SIG-M5 (cell line): ENCODE measurements at regions not wholly inside any gene's neighbourhood (a gene's known extent, or its start where the extent isn't known, plus 50 kb on each side); places are given as distances from the start of the nearest gene placed in this dataset.
"Not testable (repeated sequence)": the region's sequence is repeated elsewhere in the genome, so short reads cannot be mapped to it uniquely, and the experiment has no call there.

Experiments
- DNase-seq: peaks from one replicate; lab custom pipeline; 2025; lab: John Stamatoyannopoulos, UW

GRCh38 chr2:35933031-35933430 is 422.5 kb upstream of the CRIM1 start:
- no peak for DNase-seq

GRCh38 chr2:35932276-35932963 is 423.2 kb upstream of the CRIM1 start:
- DNase-seq, result no peak

- DNase-seq, result no peak
Measured at GRCh38 chr2:35931626-35932025, 424.0 kb upstream of the CRIM1 start.

- DNase-seq, result no peak
Measured at GRCh38 chr2:35931115-35931514, 424.5 kb upstream of the CRIM1 start.

- no peak for DNase-seq
Measured at GRCh38 chr2:35929551-35929950, 426.0 kb upstream of the CRIM1 start.

GRCh38 chr2:35920061-35920460 is 435.5 kb upstream of the CRIM1 start:
- no peak for DNase-seq

- no peak for DNase-seq
Measured at GRCh38 chr2:35915261-35915660, 440.3 kb upstream of the CRIM1 start.

GRCh38 chr2:35891936-35892335 is 463.6 kb upstream of the CRIM1 start:
- no peak for DNase-seq

- DNase-seq, result no peak
Measured at GRCh38 chr2:35891528-35891927, 464.1 kb upstream of the CRIM1 start.

GRCh38 chr2:35887146-35887545 is 468.4 kb upstream of the CRIM1 start:
- no peak for DNase-seq

- DNase-seq, result no peak
Measured at GRCh38 chr2:35873921-35874320, 481.7 kb upstream of the CRIM1 start.

- DNase-seq, result no peak
Measured at GRCh38 chr2:35871672-35872071, 483.9 kb upstream of the CRIM1 start.

GRCh38 chr2:35870713-35871112 is 484.9 kb upstream of the CRIM1 start:
- DNase-seq, result no peak

- DNase-seq, result no peak
Measured at GRCh38 chr2:35864141-35864540, 491.4 kb upstream of the CRIM1 start.

- DNase-seq, result no peak
Measured at GRCh38 chr2:35858216-35858615, 497.4 kb upstream of the CRIM1 start.

GRCh38 chr2:35857498-35857897 is 498.1 kb upstream of the CRIM1 start:
- no peak for DNase-seq

- no peak for DNase-seq
Measured at GRCh38 chr2:35831385-35831784, 524.2 kb upstream of the CRIM1 start.

- DNase-seq, result no peak
Measured at GRCh38 chr2:35830833-35831232, 524.7 kb upstream of the CRIM1 start.

GRCh38 chr2:35827086-35827485 is 528.5 kb upstream of the CRIM1 start:
- no peak for DNase-seq

GRCh38 chr2:35822716-35823115 is 532.9 kb upstream of the CRIM1 start:
- no peak for DNase-seq

GRCh38 chr2:35821675-35822074 is 533.9 kb upstream of the CRIM1 start:
- no peak for DNase-seq

- DNase-seq, result no peak
Measured at GRCh38 chr2:35820391-35820790, 535.2 kb upstream of the CRIM1 start.

- no peak for DNase-seq
Measured at GRCh38 chr2:35819033-35819432, 536.5 kb upstream of the CRIM1 start.

GRCh38 chr2:35818359-35818758 is 537.2 kb upstream of the CRIM1 start:
- not testable (repeated sequence) for DNase-seq
